Body of pancreas (tissue), 4 donors: ENCODE measurements at regions not wholly inside any gene's neighbourhood (a gene's known extent, or its start where the extent isn't known, plus 50 kb on each side); places are given as distances from the start of the nearest gene placed in this dataset.

Experiments
- POLR2A ChIP-seq, 3 donors: fragments of 450-650 bp; IDR thresholded peaks; one replicate each; pipeline ENCODE4 v1.6.1; 2016; ENCODE audit warnings: antibody characterized with exemption in 3 of 3, mild to moderate bottlenecking in 2 of 3
- TF ChIP-seq, protein P1 (sequence below), 7 experiments: fragments of 450-650 bp in 4 of 7; fragments of 200-600 bp in 3 of 7; sonication (generic) in 3 of 7; IDR thresholded peaks; one replicate each; pipeline ENCODE4 v1.5.1; 2016 to 2019; ENCODE audit warnings: antibody characterized with exemption in 7 of 7

DNA sequence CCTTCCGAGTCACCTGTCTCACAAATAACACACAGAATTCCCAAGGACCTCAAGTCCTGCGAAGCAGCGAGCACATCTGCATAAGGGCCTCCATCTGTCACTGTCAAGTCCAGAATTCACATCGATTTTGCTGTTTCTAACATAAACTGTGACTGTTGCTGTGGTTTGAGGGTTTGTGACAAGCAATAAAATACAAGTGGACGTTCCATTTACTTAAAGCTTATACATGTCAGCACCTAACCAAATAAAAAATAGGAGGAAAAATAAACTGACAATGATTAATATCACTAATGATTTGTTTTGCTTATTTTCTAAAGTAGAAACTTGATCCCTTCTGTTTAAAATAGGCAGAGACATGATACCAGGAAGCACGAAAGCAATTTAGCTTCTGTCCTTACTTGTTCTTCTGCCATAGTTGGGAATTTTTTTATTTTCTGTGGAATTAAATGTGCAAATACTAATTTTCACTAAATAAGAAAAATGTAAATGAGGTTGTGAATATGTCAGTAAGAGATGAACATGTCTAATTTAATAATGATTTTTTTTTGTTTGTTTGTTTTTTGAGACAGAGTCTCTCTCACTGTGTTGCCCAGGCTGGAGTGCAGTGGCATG is 279.1 kb downstream of the FGF9 start:
- TF ChIP-seq, protein P1, sequence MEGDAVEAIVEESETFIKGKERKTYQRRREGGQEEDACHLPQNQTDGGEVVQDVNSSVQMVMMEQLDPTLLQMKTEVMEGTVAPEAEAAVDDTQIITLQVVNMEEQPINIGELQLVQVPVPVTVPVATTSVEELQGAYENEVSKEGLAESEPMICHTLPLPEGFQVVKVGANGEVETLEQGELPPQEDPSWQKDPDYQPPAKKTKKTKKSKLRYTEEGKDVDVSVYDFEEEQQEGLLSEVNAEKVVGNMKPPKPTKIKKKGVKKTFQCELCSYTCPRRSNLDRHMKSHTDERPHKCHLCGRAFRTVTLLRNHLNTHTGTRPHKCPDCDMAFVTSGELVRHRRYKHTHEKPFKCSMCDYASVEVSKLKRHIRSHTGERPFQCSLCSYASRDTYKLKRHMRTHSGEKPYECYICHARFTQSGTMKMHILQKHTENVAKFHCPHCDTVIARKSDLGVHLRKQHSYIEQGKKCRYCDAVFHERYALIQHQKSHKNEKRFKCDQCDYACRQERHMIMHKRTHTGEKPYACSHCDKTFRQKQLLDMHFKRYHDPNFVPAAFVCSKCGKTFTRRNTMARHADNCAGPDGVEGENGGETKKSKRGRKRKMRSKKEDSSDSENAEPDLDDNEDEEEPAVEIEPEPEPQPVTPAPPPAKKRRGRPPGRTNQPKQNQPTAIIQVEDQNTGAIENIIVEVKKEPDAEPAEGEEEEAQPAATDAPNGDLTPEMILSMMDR (IDR thresholded peaks at IDR 0.05): no peak
- no peak for TF ChIP-seq POLR2A (IDR thresholded peaks at IDR 0.05)
